ENCODE measurements at regions not wholly inside any gene's neighbourhood (a gene's known extent, or its start where the extent isn't known, plus 50 kb on each side); places are given as distances from the start of the nearest gene placed in this dataset.

DNA sequence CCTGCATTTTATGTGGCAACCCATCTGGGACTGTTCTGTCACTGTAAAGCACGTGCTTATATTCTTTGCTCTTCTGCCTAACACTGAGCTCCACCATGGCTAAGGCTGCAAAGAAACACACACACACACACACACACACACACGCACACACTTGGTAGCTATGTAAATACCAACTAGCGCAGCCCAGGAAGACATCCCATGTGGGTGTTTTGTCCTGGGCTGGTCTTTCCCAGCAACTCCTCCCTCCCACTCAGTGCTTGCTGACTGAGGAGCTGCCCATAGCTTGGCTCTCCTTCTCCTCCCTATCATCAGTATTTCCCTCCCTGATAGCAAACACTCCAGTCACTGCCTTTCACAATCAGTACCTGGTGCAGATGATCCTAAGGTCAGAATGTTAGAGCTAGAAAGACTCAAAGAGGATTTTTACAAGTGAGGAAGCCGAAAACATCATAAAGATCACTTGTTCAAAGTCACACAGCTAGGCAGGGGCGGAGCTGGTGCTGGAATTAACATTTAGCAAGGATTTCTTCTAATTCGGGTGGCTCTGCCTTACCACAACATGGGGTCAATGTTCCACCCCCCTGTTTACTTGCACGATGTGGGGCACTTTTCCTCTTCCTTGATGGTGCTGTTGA, 377.1 kb upstream of the TBL1XR1 start:
- H3K36me3 Mint-ChIP-seq (ENCODE audit: low read depth), result no peaks in the 10 kb centered on the region
- H3K4me3 Mint-ChIP-seq (ENCODE audit: unreplicated experiment), result no peak overlapping the region
- DNase-seq (ENCODE audit: low spot score), result no peak
- TF ChIP-seq, protein P1, sequence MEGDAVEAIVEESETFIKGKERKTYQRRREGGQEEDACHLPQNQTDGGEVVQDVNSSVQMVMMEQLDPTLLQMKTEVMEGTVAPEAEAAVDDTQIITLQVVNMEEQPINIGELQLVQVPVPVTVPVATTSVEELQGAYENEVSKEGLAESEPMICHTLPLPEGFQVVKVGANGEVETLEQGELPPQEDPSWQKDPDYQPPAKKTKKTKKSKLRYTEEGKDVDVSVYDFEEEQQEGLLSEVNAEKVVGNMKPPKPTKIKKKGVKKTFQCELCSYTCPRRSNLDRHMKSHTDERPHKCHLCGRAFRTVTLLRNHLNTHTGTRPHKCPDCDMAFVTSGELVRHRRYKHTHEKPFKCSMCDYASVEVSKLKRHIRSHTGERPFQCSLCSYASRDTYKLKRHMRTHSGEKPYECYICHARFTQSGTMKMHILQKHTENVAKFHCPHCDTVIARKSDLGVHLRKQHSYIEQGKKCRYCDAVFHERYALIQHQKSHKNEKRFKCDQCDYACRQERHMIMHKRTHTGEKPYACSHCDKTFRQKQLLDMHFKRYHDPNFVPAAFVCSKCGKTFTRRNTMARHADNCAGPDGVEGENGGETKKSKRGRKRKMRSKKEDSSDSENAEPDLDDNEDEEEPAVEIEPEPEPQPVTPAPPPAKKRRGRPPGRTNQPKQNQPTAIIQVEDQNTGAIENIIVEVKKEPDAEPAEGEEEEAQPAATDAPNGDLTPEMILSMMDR (IDR thresholded peaks at IDR 0.05), result no peak
- no peaks in the 10 kb centered on the region for H3K27me3 Mint-ChIP-seq (ENCODE audit: low read depth)
- H3K27ac Mint-ChIP-seq (ENCODE audit: unreplicated experiment), result peak overlapping the region; percentile 28
- H3K4me1 Mint-ChIP-seq (ENCODE audit: low read depth), result peaks cover 40% of the 10 kb centered on the region
- no peaks in the 10 kb centered on the region for H3K9me3 Mint-ChIP-seq (ENCODE audit: low read depth)

DNA sequence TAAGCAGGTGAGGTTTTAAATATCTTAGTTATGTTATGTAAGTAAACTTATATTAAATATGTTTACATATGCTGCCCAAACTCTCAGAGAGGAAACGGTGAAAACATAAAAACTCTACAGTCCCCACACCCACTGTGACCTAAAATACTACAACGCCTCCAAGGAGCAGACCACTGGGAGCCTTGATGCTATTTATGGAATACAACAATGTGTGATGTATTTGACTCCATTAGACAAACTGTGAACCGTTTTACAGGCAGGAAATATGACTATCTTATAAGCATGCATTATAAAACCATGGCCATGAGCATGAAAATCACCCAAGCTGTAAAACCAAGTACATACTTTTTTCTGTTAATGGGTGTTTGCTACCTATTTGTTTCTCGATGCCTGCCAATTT, 379.5 kb upstream of the TBL1XR1 start:
- DNase-seq (ENCODE audit: low spot score), result no peak
- H3K27ac Mint-ChIP-seq (ENCODE audit: unreplicated experiment), result no peak overlapping the region
- H3K4me1 Mint-ChIP-seq (ENCODE audit: low read depth), result peaks cover 32% of the 10 kb centered on the region
- H3K36me3 Mint-ChIP-seq (ENCODE audit: low read depth), result no peaks in the 10 kb centered on the region
- H3K4me3 Mint-ChIP-seq (ENCODE audit: unreplicated experiment), result no peak overlapping the region
- no peaks in the 10 kb centered on the region for H3K27me3 Mint-ChIP-seq (ENCODE audit: low read depth)
- H3K9me3 Mint-ChIP-seq (ENCODE audit: low read depth), result no peaks in the 10 kb centered on the region
- TF ChIP-seq, protein P1 (IDR thresholded peaks at IDR 0.05), result no peak

DNA sequence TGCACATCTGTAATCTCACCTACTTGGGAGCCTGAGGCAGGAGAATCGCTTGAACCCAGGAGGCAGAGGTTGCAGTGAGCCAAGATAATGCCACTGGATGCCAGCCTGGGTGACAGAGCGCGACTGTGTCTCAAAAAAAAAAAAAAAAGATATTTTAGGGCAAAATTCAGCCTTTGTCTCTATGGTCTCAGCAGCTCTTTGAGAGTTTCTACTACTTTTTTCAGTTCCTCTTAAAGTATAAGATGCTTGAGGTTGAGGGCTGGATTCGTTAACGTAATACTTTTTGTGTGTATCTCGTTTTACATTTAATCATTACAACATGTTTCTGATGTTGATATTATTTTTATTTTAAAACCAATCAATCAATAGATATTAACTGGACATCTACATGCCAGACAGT, 381.2 kb upstream of the TBL1XR1 start:
- no peak for DNase-seq (ENCODE audit: low spot score)
- H3K27me3 Mint-ChIP-seq (ENCODE audit: low read depth), result no peaks in the 10 kb centered on the region
- peaks cover 4% of the 10 kb centered on the region for H3K9me3 Mint-ChIP-seq (ENCODE audit: low read depth)
- H3K4me1 Mint-ChIP-seq (ENCODE audit: low read depth), result peaks cover 25% of the 10 kb centered on the region
- TF ChIP-seq, protein P1 (IDR thresholded peaks at IDR 0.05), result no peak
- no peak overlapping the region for H3K4me3 Mint-ChIP-seq (ENCODE audit: unreplicated experiment)
- no peaks in the 10 kb centered on the region for H3K36me3 Mint-ChIP-seq (ENCODE audit: low read depth)
- H3K27ac Mint-ChIP-seq (ENCODE audit: unreplicated experiment), result no peak overlapping the region

DNA sequence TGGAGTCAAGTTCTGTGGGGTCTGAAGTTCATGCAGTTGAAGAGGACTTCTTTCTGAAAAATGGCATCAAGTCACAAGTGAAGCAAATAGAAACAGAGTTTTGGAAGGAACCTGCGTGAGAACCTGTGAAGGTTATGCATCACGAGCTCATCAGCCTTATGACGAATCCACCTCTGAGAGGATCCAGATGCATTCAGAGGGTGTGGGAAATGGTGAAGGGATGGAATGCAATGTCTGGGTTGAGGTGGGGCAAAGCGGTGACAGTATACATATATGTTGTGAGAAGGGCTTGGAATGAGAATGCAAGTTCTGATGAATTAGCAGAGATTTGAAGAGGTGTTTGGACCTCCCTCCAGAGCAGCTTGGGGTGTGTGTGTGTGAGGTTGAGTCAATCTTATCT, 382.1 kb upstream of the TBL1XR1 start:
- Mint-ChIP-seq H3K27me3 (ENCODE audit: low read depth) (no peaks in the 10 kb centered on the region), H3K27ac (ENCODE audit: unreplicated experiment) (no peak overlapping the region), H3K36me3 (ENCODE audit: low read depth) (no peaks in the 10 kb centered on the region), H3K9me3 (ENCODE audit: low read depth) (peaks cover 4% of the 10 kb centered on the region), H3K4me3 (ENCODE audit: unreplicated experiment) (no peak overlapping the region), H3K4me1 (ENCODE audit: low read depth) (peaks cover 21% of the 10 kb centered on the region)
- TF ChIP-seq, protein P1 (IDR thresholded peaks at IDR 0.05), result no peak
- DNase-seq (ENCODE audit: low spot score), result no peak

DNA sequence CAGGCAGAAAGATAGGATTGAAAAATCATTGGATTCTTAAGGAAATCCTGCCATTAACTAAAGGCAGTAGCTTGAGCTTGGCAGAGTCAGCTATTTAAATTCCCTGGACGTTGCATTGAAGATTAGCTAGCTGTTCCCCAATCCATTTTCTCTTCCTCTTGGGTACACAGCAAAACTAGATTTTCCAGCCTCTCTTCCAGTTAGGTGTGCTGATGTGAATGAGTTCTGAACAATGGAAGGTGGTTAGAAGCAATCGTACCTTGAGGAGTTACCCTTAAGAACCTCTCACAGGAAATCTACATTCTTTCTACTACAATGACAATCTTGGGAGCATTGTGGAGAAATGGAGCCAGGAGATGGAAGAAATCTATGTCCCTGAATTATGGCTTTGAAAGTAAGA, 383.2 kb upstream of the TBL1XR1 start:
- TF ChIP-seq, protein P1 (IDR thresholded peaks at IDR 0.05), result no peak
- peaks cover 14% of the 10 kb centered on the region for H3K4me1 Mint-ChIP-seq (ENCODE audit: low read depth)
- peaks cover 4% of the 10 kb centered on the region for H3K9me3 Mint-ChIP-seq (ENCODE audit: low read depth)
- H3K36me3 Mint-ChIP-seq (ENCODE audit: low read depth), result no peaks in the 10 kb centered on the region
- no peak overlapping the region for H3K4me3 Mint-ChIP-seq (ENCODE audit: unreplicated experiment)
- no peak for DNase-seq (ENCODE audit: low spot score)
- no peak overlapping the region for H3K27ac Mint-ChIP-seq (ENCODE audit: unreplicated experiment)
- no peaks in the 10 kb centered on the region for H3K27me3 Mint-ChIP-seq (ENCODE audit: low read depth)

Measured in chondrocyte (in vitro differentiated cells).